C4-2B (cell line): ENCODE measurements at regions not wholly inside any gene's neighbourhood (a gene's known extent, or its start where the extent isn't known, plus 50 kb on each side); places are given as distances from the start of the nearest gene placed in this dataset.

Source experiments
- ZFX ChIP-seq: fragments of 450-650 bp; IDR thresholded peaks from 2 replicates; pipeline ENCODE4 v1.6.1; 2017
- TF ChIP-seq, protein P1 (sequence below): fragments of 450-650 bp; conservative IDR thresholded peaks from 2 replicates; pipeline ENCODE4 v1.5.1; 2017; ENCODE audit warnings: mild to moderate bottlenecking

DNA sequence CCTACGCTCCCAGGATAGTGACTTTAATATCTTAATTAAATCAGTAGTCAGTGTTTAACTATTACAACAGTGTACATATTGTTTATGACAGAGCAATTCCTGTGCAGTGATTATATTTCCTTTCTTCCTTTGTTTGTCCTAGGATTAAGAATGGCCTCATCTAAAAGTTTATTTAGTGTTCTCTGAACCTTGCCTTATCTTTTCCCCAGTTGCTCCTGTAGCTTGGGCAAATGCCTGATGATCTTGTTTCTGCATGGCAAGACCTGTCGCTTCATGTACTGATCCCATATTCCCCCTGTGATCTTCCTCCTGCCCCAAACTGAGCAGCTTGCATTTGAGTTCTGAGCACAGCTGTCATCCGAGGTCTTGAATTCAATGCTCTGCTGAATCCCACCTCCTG lies 69.1 kb upstream of the STUM start:
- TF ChIP-seq, protein P1, sequence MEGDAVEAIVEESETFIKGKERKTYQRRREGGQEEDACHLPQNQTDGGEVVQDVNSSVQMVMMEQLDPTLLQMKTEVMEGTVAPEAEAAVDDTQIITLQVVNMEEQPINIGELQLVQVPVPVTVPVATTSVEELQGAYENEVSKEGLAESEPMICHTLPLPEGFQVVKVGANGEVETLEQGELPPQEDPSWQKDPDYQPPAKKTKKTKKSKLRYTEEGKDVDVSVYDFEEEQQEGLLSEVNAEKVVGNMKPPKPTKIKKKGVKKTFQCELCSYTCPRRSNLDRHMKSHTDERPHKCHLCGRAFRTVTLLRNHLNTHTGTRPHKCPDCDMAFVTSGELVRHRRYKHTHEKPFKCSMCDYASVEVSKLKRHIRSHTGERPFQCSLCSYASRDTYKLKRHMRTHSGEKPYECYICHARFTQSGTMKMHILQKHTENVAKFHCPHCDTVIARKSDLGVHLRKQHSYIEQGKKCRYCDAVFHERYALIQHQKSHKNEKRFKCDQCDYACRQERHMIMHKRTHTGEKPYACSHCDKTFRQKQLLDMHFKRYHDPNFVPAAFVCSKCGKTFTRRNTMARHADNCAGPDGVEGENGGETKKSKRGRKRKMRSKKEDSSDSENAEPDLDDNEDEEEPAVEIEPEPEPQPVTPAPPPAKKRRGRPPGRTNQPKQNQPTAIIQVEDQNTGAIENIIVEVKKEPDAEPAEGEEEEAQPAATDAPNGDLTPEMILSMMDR = no peak
- no peak for TF ChIP-seq ZFX
